ENCODE measurements at regions not wholly inside any gene's neighbourhood (a gene's known extent, or its start where the extent isn't known, plus 50 kb on each side); places are given as distances from the start of the nearest gene placed in this dataset.

- TF ChIP-seq POLR2A (IDR thresholded peaks at IDR 0.05) (no peak), CTCF (IDR thresholded peaks at IDR 0.05 in 4 of 5, conservative IDR thresholded peaks at IDR 0.05 in 1 of 5) (no peak)
These were observed 677.4 kb upstream of the TMEM132C start for GRCh38 chr12:127589541-127589940.

Measured in gastrocnemius medialis (tissue), 4 donors.